PFSK-1 (cell line): ENCODE measurements at regions not wholly inside any gene's neighbourhood (a gene's known extent, or its start where the extent isn't known, plus 50 kb on each side); places are given as distances from the start of the nearest gene placed in this dataset.

Source experiments
- FOXP2 ChIP-seq: optimal IDR thresholded peaks from 2 replicates; pipeline ENCODE3; 2011; ENCODE audit warnings: borderline replicate concordance, control low read depth, inconsistent platforms; ENCODE audit not compliant: insufficient read depth; ENCODE audit errors: extremely low read length, extremely low read depth
- POLR2AphosphoS5 ChIP-seq: IDR thresholded peaks from 2 replicates; pipeline ENCODE4 v1.6.1; 2012; ENCODE audit warnings: low read depth, mild to moderate bottlenecking, control low read depth, low read length, moderate library complexity
- TAF1 ChIP-seq: IDR thresholded peaks from 2 replicates; pipeline ENCODE4 v1.6.1; 2012; ENCODE audit warnings: low read length, control low read depth, borderline replicate concordance; ENCODE audit not compliant: insufficient read depth
- TF ChIP-seq, protein P1 (sequence below), 2 experiments: IDR thresholded peaks; 2 replicates each; pipeline versions ENCODE4 v1.6.1 to v1.8.0; 2011 to 2012; ENCODE audit warnings: low read depth in 2 of 2, low read length in 2 of 2, control low read depth in 1 of 2, inconsistent platforms in 1 of 2, mild to moderate bottlenecking in 1 of 2, moderate library complexity in 1 of 2; ENCODE audit not compliant: insufficient read depth in 1 of 2

DNA sequence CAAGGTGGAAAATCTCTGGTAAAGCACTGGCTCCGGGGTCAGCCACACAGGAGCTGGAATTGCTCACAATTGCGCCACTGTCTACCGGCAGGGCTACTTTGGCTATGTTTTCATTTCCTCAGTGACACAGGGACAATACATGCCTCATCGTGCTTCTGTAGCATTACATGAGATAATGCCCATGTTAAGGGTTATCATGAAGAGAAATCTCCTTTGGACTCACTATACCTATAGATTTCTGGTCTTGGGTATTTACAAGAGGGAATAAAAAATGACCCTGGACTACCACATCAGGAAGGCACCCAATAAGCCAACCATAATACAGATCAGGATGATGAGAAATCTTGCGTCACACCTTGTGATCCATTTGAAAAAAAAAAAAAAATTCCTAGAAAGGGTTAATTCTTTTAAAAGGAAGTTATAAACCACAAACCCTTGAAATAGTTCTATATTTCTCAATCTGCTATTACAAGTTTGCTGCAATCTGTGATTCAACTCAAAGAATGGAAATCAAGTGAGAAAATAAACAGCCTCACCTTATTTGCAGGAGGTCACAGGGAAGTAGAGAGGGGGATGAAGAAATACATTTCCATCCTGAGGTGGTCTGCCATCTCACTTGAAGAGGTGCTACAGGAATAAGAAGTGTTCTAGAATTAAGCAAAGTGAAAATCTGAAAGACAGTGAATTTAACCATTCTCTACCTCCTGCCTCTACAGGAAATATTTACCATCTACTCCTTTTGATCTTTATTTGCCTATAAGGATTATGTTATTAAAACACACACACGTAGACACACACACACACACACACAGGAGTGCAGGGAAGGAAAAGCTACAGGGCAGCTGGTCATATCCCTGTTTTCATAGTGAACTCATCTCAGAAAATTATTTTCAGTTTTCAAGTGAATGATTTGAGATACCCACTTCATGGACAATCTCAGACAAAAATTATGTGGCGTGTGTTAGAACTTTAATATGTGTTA, 231.3 kb upstream of the CELF2 start:
- TF ChIP-seq FOXP2 (no peak), POLR2AphosphoS5 (no peak), TAF1 (no peak)
- TF ChIP-seq, protein P1, sequence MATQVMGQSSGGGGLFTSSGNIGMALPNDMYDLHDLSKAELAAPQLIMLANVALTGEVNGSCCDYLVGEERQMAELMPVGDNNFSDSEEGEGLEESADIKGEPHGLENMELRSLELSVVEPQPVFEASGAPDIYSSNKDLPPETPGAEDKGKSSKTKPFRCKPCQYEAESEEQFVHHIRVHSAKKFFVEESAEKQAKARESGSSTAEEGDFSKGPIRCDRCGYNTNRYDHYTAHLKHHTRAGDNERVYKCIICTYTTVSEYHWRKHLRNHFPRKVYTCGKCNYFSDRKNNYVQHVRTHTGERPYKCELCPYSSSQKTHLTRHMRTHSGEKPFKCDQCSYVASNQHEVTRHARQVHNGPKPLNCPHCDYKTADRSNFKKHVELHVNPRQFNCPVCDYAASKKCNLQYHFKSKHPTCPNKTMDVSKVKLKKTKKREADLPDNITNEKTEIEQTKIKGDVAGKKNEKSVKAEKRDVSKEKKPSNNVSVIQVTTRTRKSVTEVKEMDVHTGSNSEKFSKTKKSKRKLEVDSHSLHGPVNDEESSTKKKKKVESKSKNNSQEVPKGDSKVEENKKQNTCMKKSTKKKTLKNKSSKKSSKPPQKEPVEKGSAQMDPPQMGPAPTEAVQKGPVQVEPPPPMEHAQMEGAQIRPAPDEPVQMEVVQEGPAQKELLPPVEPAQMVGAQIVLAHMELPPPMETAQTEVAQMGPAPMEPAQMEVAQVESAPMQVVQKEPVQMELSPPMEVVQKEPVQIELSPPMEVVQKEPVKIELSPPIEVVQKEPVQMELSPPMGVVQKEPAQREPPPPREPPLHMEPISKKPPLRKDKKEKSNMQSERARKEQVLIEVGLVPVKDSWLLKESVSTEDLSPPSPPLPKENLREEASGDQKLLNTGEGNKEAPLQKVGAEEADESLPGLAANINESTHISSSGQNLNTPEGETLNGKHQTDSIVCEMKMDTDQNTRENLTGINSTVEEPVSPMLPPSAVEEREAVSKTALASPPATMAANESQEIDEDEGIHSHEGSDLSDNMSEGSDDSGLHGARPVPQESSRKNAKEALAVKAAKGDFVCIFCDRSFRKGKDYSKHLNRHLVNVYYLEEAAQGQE (IDR thresholded peaks at IDR 0.05; ENCODE audit: insufficient read depth in 1 of 2, low read depth in 2 of 2, low read length in 2 of 2), result no peak
